GM23338 (cell line): ENCODE measurements at regions not wholly inside any gene's neighbourhood (a gene's known extent, or its start where the extent isn't known, plus 50 kb on each side); places are given as distances from the start of the nearest gene placed in this dataset.

Source experiments
- CTCF ChIP-seq, 2 experiments: fragments of 200-600 bp in 1 of 2; sonication (generic) in 1 of 2; conservative IDR thresholded peaks; 2 replicates each; pipeline versions ENCODE4 v1.5.1 to v1.6.1; 2016 to 2017; ENCODE audit warnings: antibody characterized with exemption in 2 of 2, low read depth in 2 of 2, mild to moderate bottlenecking in 2 of 2, moderate library complexity in 1 of 2
- POLR2AphosphoS5 ChIP-seq: IDR thresholded peaks from 2 replicates; pipeline ENCODE4 v1.6.1; 2016; ENCODE audit warnings: antibody characterized with exemption, low read depth
- ZNF331 ChIP-seq: fragments of 250-450 bp; sonication (Bioruptor Pico); IDR thresholded peaks from 2 replicates; pipeline ENCODE4 v1.5.0; 2020; ENCODE audit warnings: low read depth, mild to moderate bottlenecking, moderate library complexity

- TF ChIP-seq CTCF (conservative IDR thresholded peaks at IDR 0.05; ENCODE audit: low read depth in 2 of 2) (no peak), POLR2AphosphoS5 (no peak), ZNF331 (CRISPR knock-in tag) (no peak)
Measured at GRCh38 chr7:86947929-86948328, 111.5 kb downstream of the ELAPOR2 start.
